ENCODE measurements at regions not wholly inside any gene's neighbourhood (a gene's known extent, or its start where the extent isn't known, plus 50 kb on each side); places are given as distances from the start of the nearest gene placed in this dataset.

- no peaks in the 10 kb centered on the region for H3K27me3 ChIP-seq (ENCODE audit: low read depth, low read length)
- no peak overlapping the region for H3K27ac ChIP-seq (ENCODE audit: low read length)
- peaks cover 0 to 16% of the 10 kb centered on the region in 2 donors for H3K4me1 ChIP-seq (ENCODE audit: control insufficient read depth in 1 of 2, insufficient read depth in 2 of 2, low read length in 2 of 2)
- H3K9me3 ChIP-seq (ENCODE audit: control insufficient read depth in 1 of 2, low read length in 2 of 2), result no peaks in the 10 kb centered on the region
- no peaks in the 10 kb centered on the region for H3K36me3 ChIP-seq (ENCODE audit: control insufficient read depth in 1 of 2, insufficient read depth in 2 of 2, low read length in 2 of 2)
- no peak overlapping the region for H3K4me3 ChIP-seq (ENCODE audit: low read depth in 1 of 2, low read length in 2 of 2)
Observed at GRCh38 chr3:144263706-144264105, 292.1 kb downstream of the DIPK2A start.

GRCh38 chr3:144264350-144264749 lies 292.7 kb downstream of the DIPK2A start:
- no peaks in the 10 kb centered on the region for H3K36me3 ChIP-seq (ENCODE audit: control insufficient read depth in 1 of 2, insufficient read depth in 2 of 2, low read length in 2 of 2)
- H3K27ac ChIP-seq (ENCODE audit: low read length), result no peak overlapping the region
- H3K27me3 ChIP-seq (ENCODE audit: low read depth, low read length), result no peaks in the 10 kb centered on the region
- peaks cover 0 to 16% of the 10 kb centered on the region in 2 donors for H3K4me1 ChIP-seq (ENCODE audit: control insufficient read depth in 1 of 2, insufficient read depth in 2 of 2, low read length in 2 of 2)
- H3K4me3 ChIP-seq (ENCODE audit: low read depth in 1 of 2, low read length in 2 of 2), result no peak overlapping the region
- H3K9me3 ChIP-seq (ENCODE audit: control insufficient read depth in 1 of 2, low read length in 2 of 2), result no peaks in the 10 kb centered on the region

GRCh38 chr3:144264794-144265193 lies 293.2 kb downstream of the DIPK2A start:
- Histone ChIP-seq H3K4me3 (ENCODE audit: low read depth in 1 of 2, low read length in 2 of 2) (no peak overlapping the region), H3K36me3 (ENCODE audit: control insufficient read depth in 1 of 2, insufficient read depth in 2 of 2, low read length in 2 of 2) (no peaks in the 10 kb centered on the region), H3K9me3 (ENCODE audit: control insufficient read depth in 1 of 2, low read length in 2 of 2) (no peaks in the 10 kb centered on the region), H3K27ac (ENCODE audit: low read length) (no peak overlapping the region), H3K27me3 (ENCODE audit: low read depth, low read length) (no peaks in the 10 kb centered on the region), H3K4me1 (ENCODE audit: control insufficient read depth in 1 of 2, insufficient read depth in 2 of 2, low read length in 2 of 2) (peaks cover 0 to 16% of the 10 kb centered on the region in 2 donors)

GRCh38 chr3:144265542-144266100 lies 294.0 kb downstream of the DIPK2A start:
- Histone ChIP-seq H3K27ac (ENCODE audit: low read length) (no peak overlapping the region), H3K4me1 (ENCODE audit: control insufficient read depth in 1 of 2, insufficient read depth in 2 of 2, low read length in 2 of 2) (peaks cover 0 to 16% of the 10 kb centered on the region in 2 donors), H3K36me3 (ENCODE audit: control insufficient read depth in 1 of 2, insufficient read depth in 2 of 2, low read length in 2 of 2) (no peaks in the 10 kb centered on the region), H3K4me3 (ENCODE audit: low read depth in 1 of 2, low read length in 2 of 2) (no peak overlapping the region), H3K9me3 (ENCODE audit: control insufficient read depth in 1 of 2, low read length in 2 of 2) (no peaks in the 10 kb centered on the region), H3K27me3 (ENCODE audit: low read depth, low read length) (no peaks in the 10 kb centered on the region)

- Histone ChIP-seq H3K27ac (ENCODE audit: low read length) (no peak overlapping the region), H3K36me3 (ENCODE audit: control insufficient read depth in 1 of 2, insufficient read depth in 2 of 2, low read length in 2 of 2) (no peaks in the 10 kb centered on the region), H3K4me3 (ENCODE audit: low read depth in 1 of 2, low read length in 2 of 2) (no peak overlapping the region), H3K9me3 (ENCODE audit: control insufficient read depth in 1 of 2, low read length in 2 of 2) (no peaks in the 10 kb centered on the region), H3K4me1 (ENCODE audit: control insufficient read depth in 1 of 2, insufficient read depth in 2 of 2, low read length in 2 of 2) (peaks cover 0 to 5% of the 10 kb centered on the region in 2 donors), H3K27me3 (ENCODE audit: low read depth, low read length) (no peaks in the 10 kb centered on the region)
Observed at GRCh38 chr3:144270100-144270499, 298.5 kb downstream of the DIPK2A start.

GRCh38 chr3:144272680-144273079 lies 301.1 kb downstream of the DIPK2A start:
- Histone ChIP-seq H3K4me3 (ENCODE audit: low read depth in 1 of 2, low read length in 2 of 2) (no peak overlapping the region), H3K36me3 (ENCODE audit: control insufficient read depth in 1 of 2, insufficient read depth in 2 of 2, low read length in 2 of 2) (no peaks in the 10 kb centered on the region), H3K27me3 (ENCODE audit: low read depth, low read length) (no peaks in the 10 kb centered on the region), H3K27ac (ENCODE audit: low read length) (no peak overlapping the region), H3K9me3 (ENCODE audit: control insufficient read depth in 1 of 2, low read length in 2 of 2) (no peaks in the 10 kb centered on the region), H3K4me1 (ENCODE audit: control insufficient read depth in 1 of 2, insufficient read depth in 2 of 2, low read length in 2 of 2) (no peaks in the 10 kb centered on the region)

- H3K4me3 ChIP-seq (ENCODE audit: low read depth in 1 of 2, low read length in 2 of 2), result no peak overlapping the region
- H3K27me3 ChIP-seq (ENCODE audit: low read depth, low read length), result no peaks in the 10 kb centered on the region
- H3K9me3 ChIP-seq (ENCODE audit: control insufficient read depth in 1 of 2, low read length in 2 of 2), result no peaks in the 10 kb centered on the region
- H3K4me1 ChIP-seq (ENCODE audit: control insufficient read depth in 1 of 2, insufficient read depth in 2 of 2, low read length in 2 of 2), result no peaks in the 10 kb centered on the region
- H3K36me3 ChIP-seq (ENCODE audit: control insufficient read depth in 1 of 2, insufficient read depth in 2 of 2, low read length in 2 of 2), result no peaks in the 10 kb centered on the region
- no peak overlapping the region for H3K27ac ChIP-seq (ENCODE audit: low read length)
Observed at GRCh38 chr3:144273601-144274000, 302.0 kb downstream of the DIPK2A start.

GRCh38 chr3:144275005-144275404 lies 303.4 kb downstream of the DIPK2A start:
- no peaks in the 10 kb centered on the region for H3K9me3 ChIP-seq (ENCODE audit: control insufficient read depth in 1 of 2, low read length in 2 of 2)
- H3K4me1 ChIP-seq (ENCODE audit: control insufficient read depth in 1 of 2, insufficient read depth in 2 of 2, low read length in 2 of 2), result no peaks in the 10 kb centered on the region
- H3K27me3 ChIP-seq (ENCODE audit: low read depth, low read length), result no peaks in the 10 kb centered on the region
- no peak overlapping the region for H3K4me3 ChIP-seq (ENCODE audit: low read depth in 1 of 2, low read length in 2 of 2)
- H3K27ac ChIP-seq (ENCODE audit: low read length), result no peak overlapping the region
- H3K36me3 ChIP-seq (ENCODE audit: control insufficient read depth in 1 of 2, insufficient read depth in 2 of 2, low read length in 2 of 2), result no peaks in the 10 kb centered on the region

GRCh38 chr3:144282313-144282712 lies 310.7 kb downstream of the DIPK2A start:
- H3K27me3 ChIP-seq (ENCODE audit: low read depth, low read length), result no peaks in the 10 kb centered on the region

GRCh38 chr3:144286235-144286910 lies 314.8 kb downstream of the DIPK2A start:
- H3K9me3 ChIP-seq (ENCODE audit: control insufficient read depth in 1 of 2, low read length in 2 of 2), result no peaks in the 10 kb centered on the region
- H3K27ac ChIP-seq (ENCODE audit: low read length), result no peak overlapping the region
- no peaks in the 10 kb centered on the region for H3K4me1 ChIP-seq (ENCODE audit: control insufficient read depth in 1 of 2, insufficient read depth in 2 of 2, low read length in 2 of 2)
- H3K4me3 ChIP-seq (ENCODE audit: low read depth in 1 of 2, low read length in 2 of 2), result no peak overlapping the region
- H3K27me3 ChIP-seq (ENCODE audit: low read depth, low read length), result no peaks in the 10 kb centered on the region
- H3K36me3 ChIP-seq (ENCODE audit: control insufficient read depth in 1 of 2, insufficient read depth in 2 of 2, low read length in 2 of 2), result no peaks in the 10 kb centered on the region

More at GRCh38 chr3:144282313-144282712, 310.7 kb downstream of the DIPK2A start:
- no peak overlapping the region for H3K4me3 ChIP-seq (ENCODE audit: low read depth in 1 of 2, low read length in 2 of 2)
- no peaks in the 10 kb centered on the region for H3K9me3 ChIP-seq (ENCODE audit: control insufficient read depth in 1 of 2, low read length in 2 of 2)
- no peaks in the 10 kb centered on the region for H3K36me3 ChIP-seq (ENCODE audit: control insufficient read depth in 1 of 2, insufficient read depth in 2 of 2, low read length in 2 of 2)
- H3K27ac ChIP-seq (ENCODE audit: low read length), result no peak overlapping the region
- no peaks in the 10 kb centered on the region for H3K4me1 ChIP-seq (ENCODE audit: control insufficient read depth in 1 of 2, insufficient read depth in 2 of 2, low read length in 2 of 2)

GRCh38 chr3:144287001-144287400 lies 315.4 kb downstream of the DIPK2A start:
- H3K9me3 ChIP-seq (ENCODE audit: control insufficient read depth in 1 of 2, low read length in 2 of 2), result no peaks in the 10 kb centered on the region

GRCh38 chr3:144289057-144289456 lies 317.4 kb downstream of the DIPK2A start:
- H3K27ac ChIP-seq (ENCODE audit: low read length), result no peak overlapping the region

More at GRCh38 chr3:144287001-144287400, 315.4 kb downstream of the DIPK2A start:
- Histone ChIP-seq H3K36me3 (ENCODE audit: control insufficient read depth in 1 of 2, insufficient read depth in 2 of 2, low read length in 2 of 2) (no peaks in the 10 kb centered on the region), H3K4me1 (ENCODE audit: control insufficient read depth in 1 of 2, insufficient read depth in 2 of 2, low read length in 2 of 2) (no peaks in the 10 kb centered on the region), H3K4me3 (ENCODE audit: low read depth in 1 of 2, low read length in 2 of 2) (no peak overlapping the region), H3K27me3 (ENCODE audit: low read depth, low read length) (no peaks in the 10 kb centered on the region), H3K27ac (ENCODE audit: low read length) (no peak overlapping the region)

More at GRCh38 chr3:144289057-144289456, 317.4 kb downstream of the DIPK2A start:
- Histone ChIP-seq H3K9me3 (ENCODE audit: control insufficient read depth in 1 of 2, low read length in 2 of 2) (no peaks in the 10 kb centered on the region), H3K27me3 (ENCODE audit: low read depth, low read length) (no peaks in the 10 kb centered on the region), H3K36me3 (ENCODE audit: control insufficient read depth in 1 of 2, insufficient read depth in 2 of 2, low read length in 2 of 2) (no peaks in the 10 kb centered on the region), H3K4me3 (ENCODE audit: low read depth in 1 of 2, low read length in 2 of 2) (no peak overlapping the region), H3K4me1 (ENCODE audit: control insufficient read depth in 1 of 2, insufficient read depth in 2 of 2, low read length in 2 of 2) (no peaks in the 10 kb centered on the region)

Measured in muscle layer of duodenum (tissue), 2 donors.